ENCODE measurements at regions not wholly inside any gene's neighbourhood (a gene's known extent, or its start where the extent isn't known, plus 50 kb on each side); places are given as distances from the start of the nearest gene placed in this dataset.

DNA sequence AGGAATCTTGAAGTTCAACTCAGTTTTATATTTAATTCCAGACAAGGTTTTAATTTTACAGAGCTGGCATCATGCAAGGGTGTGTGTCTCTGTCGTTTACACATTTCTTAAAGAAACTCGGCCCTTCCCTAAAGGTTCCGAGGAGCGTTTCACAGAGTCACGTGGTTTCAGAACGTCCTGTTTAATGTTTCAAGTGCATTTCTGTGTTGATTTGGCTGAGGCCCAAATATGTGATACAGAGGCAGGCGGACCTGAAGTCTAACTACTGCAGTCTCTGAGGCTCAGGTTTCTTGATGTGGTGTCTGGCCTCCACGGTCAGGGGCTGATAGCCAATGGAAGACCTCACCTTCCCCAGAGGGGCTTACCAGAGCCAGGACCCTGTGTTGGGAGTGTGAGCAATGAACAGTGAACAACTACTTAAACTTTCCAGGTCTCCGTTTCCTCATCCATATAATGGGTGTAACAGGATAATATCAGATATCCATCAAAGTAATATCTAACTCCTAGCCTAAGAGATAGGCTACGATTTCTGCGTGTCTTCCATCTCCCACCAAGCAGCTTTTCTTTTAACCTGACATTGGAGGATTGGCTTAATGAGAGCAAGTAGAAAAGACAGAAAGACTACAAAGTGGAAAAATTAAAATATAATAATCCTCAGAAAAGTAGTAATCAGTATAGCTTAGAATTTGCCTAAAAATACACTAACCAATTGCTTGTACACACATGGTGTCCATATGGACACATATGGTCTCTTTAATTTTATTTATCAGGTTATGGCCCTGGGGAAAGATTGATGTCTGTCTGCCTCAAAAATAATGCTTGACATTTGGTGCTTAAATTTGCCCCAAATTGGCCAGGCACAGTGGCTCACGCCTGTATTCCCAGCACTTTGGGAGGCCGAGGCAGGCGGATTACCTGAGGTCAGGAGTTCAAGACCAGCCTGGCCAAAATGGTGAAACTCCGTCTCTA lies 50.0 kb upstream of the TRIM2 start:
- TF ChIP-seq, protein P1, sequence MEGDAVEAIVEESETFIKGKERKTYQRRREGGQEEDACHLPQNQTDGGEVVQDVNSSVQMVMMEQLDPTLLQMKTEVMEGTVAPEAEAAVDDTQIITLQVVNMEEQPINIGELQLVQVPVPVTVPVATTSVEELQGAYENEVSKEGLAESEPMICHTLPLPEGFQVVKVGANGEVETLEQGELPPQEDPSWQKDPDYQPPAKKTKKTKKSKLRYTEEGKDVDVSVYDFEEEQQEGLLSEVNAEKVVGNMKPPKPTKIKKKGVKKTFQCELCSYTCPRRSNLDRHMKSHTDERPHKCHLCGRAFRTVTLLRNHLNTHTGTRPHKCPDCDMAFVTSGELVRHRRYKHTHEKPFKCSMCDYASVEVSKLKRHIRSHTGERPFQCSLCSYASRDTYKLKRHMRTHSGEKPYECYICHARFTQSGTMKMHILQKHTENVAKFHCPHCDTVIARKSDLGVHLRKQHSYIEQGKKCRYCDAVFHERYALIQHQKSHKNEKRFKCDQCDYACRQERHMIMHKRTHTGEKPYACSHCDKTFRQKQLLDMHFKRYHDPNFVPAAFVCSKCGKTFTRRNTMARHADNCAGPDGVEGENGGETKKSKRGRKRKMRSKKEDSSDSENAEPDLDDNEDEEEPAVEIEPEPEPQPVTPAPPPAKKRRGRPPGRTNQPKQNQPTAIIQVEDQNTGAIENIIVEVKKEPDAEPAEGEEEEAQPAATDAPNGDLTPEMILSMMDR (IDR thresholded peaks at IDR 0.05): no peak

Measured in LNCAP (cell line).